ENCODE measurements at regions not wholly inside any gene's neighbourhood (a gene's known extent, or its start where the extent isn't known, plus 50 kb on each side); places are given as distances from the start of the nearest gene placed in this dataset.

DNA sequence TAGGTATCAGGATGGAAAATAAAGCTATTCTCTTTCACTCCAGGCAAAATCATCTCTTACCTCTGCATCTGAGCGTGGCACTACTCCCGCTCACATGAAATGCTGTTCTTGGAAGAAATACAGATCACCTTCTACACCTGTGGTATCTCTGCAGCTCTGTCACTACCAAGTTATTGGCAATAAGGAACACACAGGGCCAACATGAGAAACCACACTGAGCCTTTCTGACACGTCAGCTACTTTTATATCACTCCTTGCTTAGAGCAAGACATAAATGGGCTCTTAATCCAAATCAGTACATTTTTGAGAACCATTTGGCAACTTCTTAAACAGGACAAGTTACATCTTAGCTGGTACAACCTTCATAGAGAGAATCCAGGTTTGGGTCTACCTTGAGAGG, 101.8 kb upstream of the GUCY1A1 start:
- FAIRE-seq, result no peak
- Histone ChIP-seq H3K4me1 (replicated peaks in 1 of 2; ENCODE audit: control insufficient read depth in 2 of 2, insufficient read depth in 2 of 2, low read length in 2 of 2) (no peaks in the 10 kb centered on the region), H3K4me2 (ENCODE audit: insufficient read depth, low read length) (no peak overlapping the region), H2AFZ (ENCODE audit: low read depth, low read length) (no peak overlapping the region), H3K9me1 (ENCODE audit: control insufficient read depth, insufficient read depth, low read length) (no peaks in the 10 kb centered on the region), H3K9ac (ENCODE audit: insufficient read depth in 1 of 2, low read depth in 2 of 2, low read length in 2 of 2) (no peak overlapping the region), H4K20me1 (replicated peaks; ENCODE audit: control insufficient read depth, insufficient read depth, low read length) (no peaks in the 10 kb centered on the region), H3K4me3 (no peak overlapping the region), H3K27me3 (ENCODE audit: control insufficient read depth in 2 of 2, insufficient read depth in 2 of 2, low read length in 2 of 2) (no peaks in the 10 kb centered on the region), H3K9me3 (replicated peaks; ENCODE audit: control insufficient read depth, insufficient read depth, low read depth, low read length) (no peaks in the 10 kb centered on the region), H3K36me3 (ENCODE audit: control insufficient read depth, insufficient read depth, low read length) (no peaks in the 10 kb centered on the region), H3K27ac (ENCODE audit: extremely low read depth, low read depth, low read length) (no peak overlapping the region), H3K79me2 (ENCODE audit: control insufficient read depth, insufficient read depth, low read length) (no peaks in the 10 kb centered on the region)
- BruUV-seq (replicated peaks), result no TSS peak
- intact Hi-C loops (cut with micrococcal nuclease) (no loop called here), in situ Hi-C loops (cut with MboI) (no loop called here)
- TF ChIP-seq ZNF140 (CRISPR knock-in tag; IDR thresholded peaks at IDR 0.05), result no peak
- TF ChIP-seq ZEB2 (IDR thresholded peaks at IDR 0.05), result no peak
- TF ChIP-seq, protein P1, sequence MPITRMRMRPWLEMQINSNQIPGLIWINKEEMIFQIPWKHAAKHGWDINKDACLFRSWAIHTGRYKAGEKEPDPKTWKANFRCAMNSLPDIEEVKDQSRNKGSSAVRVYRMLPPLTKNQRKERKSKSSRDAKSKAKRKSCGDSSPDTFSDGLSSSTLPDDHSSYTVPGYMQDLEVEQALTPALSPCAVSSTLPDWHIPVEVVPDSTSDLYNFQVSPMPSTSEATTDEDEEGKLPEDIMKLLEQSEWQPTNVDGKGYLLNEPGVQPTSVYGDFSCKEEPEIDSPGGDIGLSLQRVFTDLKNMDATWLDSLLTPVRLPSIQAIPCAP (CRISPR knock-in tag; IDR thresholded peaks at IDR 0.05; ENCODE audit: borderline replicate concordance), result no peak
- POLR2A ChIA-PET, result no interaction called here
- ATAC-seq, result no peak
- WGBS (ENCODE audit: insufficient coverage, low coverage, missing lambda C conversion rate), result 0% methylated on average over 3 of the region's 3 CpGs
- CTCF ChIA-PET (ENCODE audit: low intra/inter-chr PET ratio), result no interaction called here
- DNase-seq (ENCODE audit: extremely low read depth in 1 of 4, low spot score in 3 of 4), result no peak

DNA sequence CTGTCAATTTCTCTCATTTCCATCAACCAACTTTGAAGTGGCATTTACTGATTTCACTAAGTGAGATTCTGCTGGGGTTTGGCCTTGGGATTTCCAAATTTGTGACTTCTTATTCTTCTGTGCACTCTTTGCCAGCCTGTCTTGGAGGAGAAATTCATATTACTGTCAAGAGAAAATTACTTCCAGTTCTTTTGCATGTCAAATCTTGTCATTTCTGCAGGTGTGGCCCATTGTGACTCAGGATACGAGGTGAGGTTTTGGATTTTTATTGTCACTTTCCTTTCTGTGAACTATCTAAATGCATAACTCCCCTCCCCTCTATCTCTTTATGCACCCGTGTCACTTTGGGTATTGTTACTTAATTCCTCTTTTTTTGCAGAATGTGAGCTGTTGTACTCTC, 102.6 kb upstream of the GUCY1A1 start:
- H3K9ac ChIP-seq (ENCODE audit: insufficient read depth in 1 of 2, low read depth in 2 of 2, low read length in 2 of 2), result no peak overlapping the region
- H3K9me3 ChIP-seq (replicated peaks; ENCODE audit: control insufficient read depth, insufficient read depth, low read depth, low read length), result no peaks in the 10 kb centered on the region
- intact Hi-C loops (cut with micrococcal nuclease), result no loop called here
- H2AFZ ChIP-seq (ENCODE audit: low read depth, low read length), result no peak overlapping the region
- H3K4me3 ChIP-seq, result no peak overlapping the region
- no peaks in the 10 kb centered on the region for H3K4me1 ChIP-seq (replicated peaks in 1 of 2; ENCODE audit: control insufficient read depth in 2 of 2, insufficient read depth in 2 of 2, low read length in 2 of 2)
- no TSS peak for BruUV-seq (replicated peaks)
- no peak overlapping the region for H3K4me2 ChIP-seq (ENCODE audit: insufficient read depth, low read length)
- in situ Hi-C loops (cut with MboI), result no loop called here
- WGBS (ENCODE audit: insufficient coverage, low coverage, missing lambda C conversion rate), result 0% methylated on average over 2 of the region's 2 CpGs
- H3K27ac ChIP-seq (ENCODE audit: extremely low read depth, low read depth, low read length), result no peak overlapping the region
- no peaks in the 10 kb centered on the region for H3K79me2 ChIP-seq (ENCODE audit: control insufficient read depth, insufficient read depth, low read length)
- no peak for DNase-seq (ENCODE audit: extremely low read depth in 1 of 4, low spot score in 3 of 4)
- H3K27me3 ChIP-seq (ENCODE audit: control insufficient read depth in 2 of 2, insufficient read depth in 2 of 2, low read length in 2 of 2), result no peaks in the 10 kb centered on the region
- no peak for ATAC-seq
- no peaks in the 10 kb centered on the region for H3K36me3 ChIP-seq (ENCODE audit: control insufficient read depth, insufficient read depth, low read length)
- no peaks in the 10 kb centered on the region for H4K20me1 ChIP-seq (replicated peaks; ENCODE audit: control insufficient read depth, insufficient read depth, low read length)
- ChIA-PET CTCF (ENCODE audit: low intra/inter-chr PET ratio) (no interaction called here), POLR2A (no interaction called here)
- no peaks in the 10 kb centered on the region for H3K9me1 ChIP-seq (ENCODE audit: control insufficient read depth, insufficient read depth, low read length)
- FAIRE-seq, result no peak
- TF ChIP-seq SAFB (IDR thresholded peaks at IDR 0.05; ENCODE audit: borderline replicate concordance, low read depth, low read length), result no peak
- TF ChIP-seq, protein P2, sequence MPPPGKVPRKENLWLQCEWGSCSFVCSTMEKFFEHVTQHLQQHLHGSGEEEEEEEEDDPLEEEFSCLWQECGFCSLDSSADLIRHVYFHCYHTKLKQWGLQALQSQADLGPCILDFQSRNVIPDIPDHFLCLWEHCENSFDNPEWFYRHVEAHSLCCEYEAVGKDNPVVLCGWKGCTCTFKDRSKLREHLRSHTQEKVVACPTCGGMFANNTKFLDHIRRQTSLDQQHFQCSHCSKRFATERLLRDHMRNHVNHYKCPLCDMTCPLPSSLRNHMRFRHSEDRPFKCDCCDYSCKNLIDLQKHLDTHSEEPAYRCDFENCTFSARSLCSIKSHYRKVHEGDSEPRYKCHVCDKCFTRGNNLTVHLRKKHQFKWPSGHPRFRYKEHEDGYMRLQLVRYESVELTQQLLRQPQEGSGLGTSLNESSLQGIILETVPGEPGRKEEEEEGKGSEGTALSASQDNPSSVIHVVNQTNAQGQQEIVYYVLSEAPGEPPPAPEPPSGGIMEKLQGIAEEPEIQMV (tag; conservative IDR thresholded peaks at IDR 0.05; ENCODE audit: low read depth), result no peak
- TF ChIP-seq FOXA3 (CRISPR knock-in tag; conservative IDR thresholded peaks at IDR 0.05 in 1 of 2, IDR thresholded peaks at IDR 0.05 in 1 of 2), result no peak
- TF ChIP-seq, protein P3, sequence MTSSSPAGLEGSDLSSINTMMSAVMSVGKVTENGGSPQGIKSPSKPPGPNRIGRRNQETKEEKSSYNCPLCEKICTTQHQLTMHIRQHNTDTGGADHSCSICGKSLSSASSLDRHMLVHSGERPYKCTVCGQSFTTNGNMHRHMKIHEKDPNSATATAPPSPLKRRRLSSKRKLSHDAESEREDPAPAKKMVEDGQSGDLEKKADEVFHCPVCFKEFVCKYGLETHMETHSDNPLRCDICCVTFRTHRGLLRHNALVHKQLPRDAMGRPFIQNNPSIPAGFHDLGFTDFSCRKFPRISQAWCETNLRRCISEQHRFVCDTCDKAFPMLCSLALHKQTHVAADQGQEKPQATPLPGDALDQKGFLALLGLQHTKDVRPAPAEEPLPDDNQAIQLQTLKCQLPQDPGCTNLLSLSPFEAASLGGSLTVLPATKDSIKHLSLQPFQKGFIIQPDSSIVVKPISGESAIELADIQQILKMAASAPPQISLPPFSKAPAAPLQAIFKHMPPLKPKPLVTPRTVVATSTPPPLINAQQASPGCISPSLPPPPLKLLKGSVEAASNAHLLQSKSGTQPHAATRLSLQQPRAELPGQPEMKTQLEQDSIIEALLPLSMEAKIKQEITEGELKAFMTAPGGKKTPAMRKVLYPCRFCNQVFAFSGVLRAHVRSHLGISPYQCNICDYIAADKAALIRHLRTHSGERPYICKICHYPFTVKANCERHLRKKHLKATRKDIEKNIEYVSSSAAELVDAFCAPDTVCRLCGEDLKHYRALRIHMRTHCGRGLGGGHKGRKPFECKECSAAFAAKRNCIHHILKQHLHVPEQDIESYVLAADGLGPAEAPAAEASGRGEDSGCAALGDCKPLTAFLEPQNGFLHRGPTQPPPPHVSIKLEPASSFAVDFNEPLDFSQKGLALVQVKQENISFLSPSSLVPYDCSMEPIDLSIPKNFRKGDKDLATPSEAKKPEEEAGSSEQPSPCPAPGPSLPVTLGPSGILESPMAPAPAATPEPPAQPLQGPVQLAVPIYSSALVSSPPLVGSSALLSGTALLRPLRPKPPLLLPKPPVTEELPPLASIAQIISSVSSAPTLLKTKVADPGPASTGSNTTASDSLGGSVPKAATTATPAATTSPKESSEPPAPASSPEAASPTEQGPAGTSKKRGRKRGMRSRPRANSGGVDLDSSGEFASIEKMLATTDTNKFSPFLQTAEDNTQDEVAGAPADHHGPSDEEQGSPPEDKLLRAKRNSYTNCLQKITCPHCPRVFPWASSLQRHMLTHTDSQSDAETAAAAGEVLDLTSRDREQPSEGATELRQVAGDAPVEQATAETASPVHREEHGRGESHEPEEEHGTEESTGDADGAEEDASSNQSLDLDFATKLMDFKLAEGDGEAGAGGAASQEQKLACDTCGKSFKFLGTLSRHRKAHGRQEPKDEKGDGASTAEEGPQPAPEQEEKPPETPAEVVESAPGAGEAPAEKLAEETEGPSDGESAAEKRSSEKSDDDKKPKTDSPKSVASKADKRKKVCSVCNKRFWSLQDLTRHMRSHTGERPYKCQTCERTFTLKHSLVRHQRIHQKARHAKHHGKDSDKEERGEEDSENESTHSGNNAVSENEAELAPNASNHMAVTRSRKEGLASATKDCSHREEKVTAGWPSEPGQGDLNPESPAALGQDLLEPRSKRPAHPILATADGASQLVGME (CRISPR knock-in tag; IDR thresholded peaks at IDR 0.05), result no peak

All from K562 (cell line).